ENCODE measurements at regions not wholly inside any gene's neighbourhood (a gene's known extent, or its start where the extent isn't known, plus 50 kb on each side); places are given as distances from the start of the nearest gene placed in this dataset.

GRCh38 chr2:139835101-139835500, 1054.9 kb upstream of the NXPH2 start:
- H4K20me1 ChIP-seq (ENCODE audit: insufficient read depth, low read length) = no peaks in the 10 kb centered on the region
- TF ChIP-seq, protein P1, sequence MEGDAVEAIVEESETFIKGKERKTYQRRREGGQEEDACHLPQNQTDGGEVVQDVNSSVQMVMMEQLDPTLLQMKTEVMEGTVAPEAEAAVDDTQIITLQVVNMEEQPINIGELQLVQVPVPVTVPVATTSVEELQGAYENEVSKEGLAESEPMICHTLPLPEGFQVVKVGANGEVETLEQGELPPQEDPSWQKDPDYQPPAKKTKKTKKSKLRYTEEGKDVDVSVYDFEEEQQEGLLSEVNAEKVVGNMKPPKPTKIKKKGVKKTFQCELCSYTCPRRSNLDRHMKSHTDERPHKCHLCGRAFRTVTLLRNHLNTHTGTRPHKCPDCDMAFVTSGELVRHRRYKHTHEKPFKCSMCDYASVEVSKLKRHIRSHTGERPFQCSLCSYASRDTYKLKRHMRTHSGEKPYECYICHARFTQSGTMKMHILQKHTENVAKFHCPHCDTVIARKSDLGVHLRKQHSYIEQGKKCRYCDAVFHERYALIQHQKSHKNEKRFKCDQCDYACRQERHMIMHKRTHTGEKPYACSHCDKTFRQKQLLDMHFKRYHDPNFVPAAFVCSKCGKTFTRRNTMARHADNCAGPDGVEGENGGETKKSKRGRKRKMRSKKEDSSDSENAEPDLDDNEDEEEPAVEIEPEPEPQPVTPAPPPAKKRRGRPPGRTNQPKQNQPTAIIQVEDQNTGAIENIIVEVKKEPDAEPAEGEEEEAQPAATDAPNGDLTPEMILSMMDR (IDR thresholded peaks at IDR 0.05; ENCODE audit: borderline replicate concordance, extremely low read depth, low read length, poor library complexity, severe bottlenecking) = no peak
- no peak for TF ChIP-seq EZH2 (IDR thresholded peaks at IDR 0.05; ENCODE audit: borderline replicate concordance, low read depth, low read length, severe bottlenecking)
- H3K36me3 ChIP-seq (ENCODE audit: insufficient read depth, low read length) = no peaks in the 10 kb centered on the region
- H2AFZ ChIP-seq (ENCODE audit: low read depth, low read length) = no peak overlapping the region
- no peak for ATAC-seq (ENCODE audit: insufficient read depth, low read depth)
- no peak overlapping the region for H3K4me2 ChIP-seq (ENCODE audit: insufficient read depth, low read length)
- H3K4me1 ChIP-seq (ENCODE audit: insufficient read depth, low read length) = no peaks in the 10 kb centered on the region
- H3K27ac ChIP-seq (ENCODE audit: low read length) = no peak overlapping the region
- H3K9me3 ChIP-seq (ENCODE audit: insufficient read depth, low read length, severe bottlenecking) = no peaks in the 10 kb centered on the region
- no peak for DNase-seq
- H3K27me3 ChIP-seq (ENCODE audit: insufficient read depth, low read length, poor library complexity) = no peaks in the 10 kb centered on the region
- no peaks in the 10 kb centered on the region for H3K79me2 ChIP-seq (ENCODE audit: insufficient read depth, low read length)
- H3K4me3 ChIP-seq (ENCODE audit: low read depth in 1 of 2, low read length in 2 of 2) = no peak overlapping the region
- H3K9ac ChIP-seq (ENCODE audit: low read depth, low read length) = no peak overlapping the region

DNA sequence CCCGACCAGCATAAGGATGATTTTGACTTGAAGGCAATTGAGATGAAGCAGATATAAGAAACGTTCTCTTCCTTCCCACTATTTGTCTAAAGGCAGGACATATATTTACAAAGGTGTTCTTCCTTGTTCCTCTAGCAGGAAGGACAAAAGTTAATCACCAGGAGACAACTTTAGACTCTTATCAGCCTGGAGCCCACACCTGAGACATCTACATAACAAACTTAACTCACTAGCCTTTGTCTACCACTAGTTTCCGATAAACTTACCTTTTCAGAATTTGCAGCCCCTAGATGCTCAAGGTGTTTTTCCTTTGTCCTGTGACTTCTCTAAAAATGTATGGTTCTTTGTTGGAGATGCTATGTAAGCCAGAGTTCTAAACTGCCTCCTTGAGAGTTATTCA, 1047.8 kb upstream of the NXPH2 start:
- H3K36me3 ChIP-seq (ENCODE audit: insufficient read depth, low read length) = no peaks in the 10 kb centered on the region
- ATAC-seq (ENCODE audit: insufficient read depth, low read depth) = no peak
- no peaks in the 10 kb centered on the region for H3K27me3 ChIP-seq (ENCODE audit: insufficient read depth, low read length, poor library complexity)

DNA sequence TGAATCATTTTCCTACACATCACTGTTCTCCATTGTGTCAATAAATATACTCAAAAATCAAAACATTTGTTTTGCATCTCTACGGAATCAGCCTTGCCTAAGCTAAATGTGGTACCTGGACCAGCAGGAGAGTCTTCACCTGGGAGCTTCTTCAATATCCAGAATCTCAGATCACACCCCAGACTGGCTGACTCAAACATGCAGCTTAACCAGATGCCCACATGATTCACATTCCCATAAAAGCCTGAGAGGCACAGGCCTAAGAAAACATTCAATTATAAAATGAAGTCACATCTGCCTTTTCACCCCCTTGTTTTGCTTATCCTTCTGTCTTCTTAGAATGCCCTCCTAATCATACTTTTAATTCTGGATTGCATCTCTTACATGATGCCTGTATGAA, 1045.5 kb upstream of the NXPH2 start:
- Histone ChIP-seq H4K20me1 (ENCODE audit: insufficient read depth, low read length) (no peaks in the 10 kb centered on the region), H3K79me2 (ENCODE audit: insufficient read depth, low read length) (no peaks in the 10 kb centered on the region), H3K9me3 (ENCODE audit: insufficient read depth, low read length, severe bottlenecking) (no peaks in the 10 kb centered on the region), H3K4me3 (ENCODE audit: low read depth in 1 of 2, low read length in 2 of 2) (no peak overlapping the region), H3K27me3 (ENCODE audit: insufficient read depth, low read length, poor library complexity) (no peaks in the 10 kb centered on the region), H3K4me1 (ENCODE audit: insufficient read depth, low read length) (no peaks in the 10 kb centered on the region), H2AFZ (ENCODE audit: low read depth, low read length) (no peak overlapping the region; the same call in 1 of the 2 replicates), H3K36me3 (ENCODE audit: insufficient read depth, low read length) (no peaks in the 10 kb centered on the region), H3K4me2 (ENCODE audit: insufficient read depth, low read length) (no peak overlapping the region), H3K27ac (ENCODE audit: low read length) (no peak overlapping the region), H3K9ac (ENCODE audit: low read depth, low read length) (no peak overlapping the region)
- ATAC-seq (ENCODE audit: insufficient read depth, low read depth) = no peak
- TF ChIP-seq EZH2 (IDR thresholded peaks at IDR 0.05; ENCODE audit: borderline replicate concordance, low read depth, low read length, severe bottlenecking) = no peak
- TF ChIP-seq, protein P1 (IDR thresholded peaks at IDR 0.05; ENCODE audit: borderline replicate concordance, extremely low read depth, low read length, poor library complexity, severe bottlenecking) = no peak
- no peak for DNase-seq

More for the DNA sequence above, 1047.8 kb upstream of the NXPH2 start:
- Histone ChIP-seq H3K9me3 (ENCODE audit: insufficient read depth, low read length, severe bottlenecking) (no peaks in the 10 kb centered on the region), H3K79me2 (ENCODE audit: insufficient read depth, low read length) (no peaks in the 10 kb centered on the region), H3K4me3 (ENCODE audit: low read depth in 1 of 2, low read length in 2 of 2) (no peak overlapping the region), H2AFZ (ENCODE audit: low read depth, low read length) (no peak overlapping the region), H3K27ac (ENCODE audit: low read length) (no peak overlapping the region), H3K4me2 (ENCODE audit: insufficient read depth, low read length) (no peak overlapping the region), H3K9ac (ENCODE audit: low read depth, low read length) (no peak overlapping the region), H4K20me1 (ENCODE audit: insufficient read depth, low read length) (no peaks in the 10 kb centered on the region), H3K4me1 (ENCODE audit: insufficient read depth, low read length) (no peaks in the 10 kb centered on the region)
- DNase-seq = no peak
- no peak for TF ChIP-seq EZH2 (IDR thresholded peaks at IDR 0.05; ENCODE audit: borderline replicate concordance, low read depth, low read length, severe bottlenecking)
- TF ChIP-seq, protein P1 (IDR thresholded peaks at IDR 0.05; ENCODE audit: borderline replicate concordance, extremely low read depth, low read length, poor library complexity, severe bottlenecking) = no peak

GRCh38 chr2:139819273-139819796, 1039.1 kb upstream of the NXPH2 start:
- Histone ChIP-seq H3K27ac (ENCODE audit: low read length) (no peak overlapping the region), H3K4me2 (ENCODE audit: insufficient read depth, low read length) (no peak overlapping the region), H3K27me3 (ENCODE audit: insufficient read depth, low read length, poor library complexity) (no peaks in the 10 kb centered on the region), H3K79me2 (ENCODE audit: insufficient read depth, low read length) (no peaks in the 10 kb centered on the region), H3K9ac (ENCODE audit: low read depth, low read length) (no peak overlapping the region), H3K4me3 (ENCODE audit: low read depth in 1 of 2, low read length in 2 of 2) (no peak overlapping the region), H2AFZ (ENCODE audit: low read depth, low read length) (no peak overlapping the region), H3K9me3 (ENCODE audit: insufficient read depth, low read length, severe bottlenecking) (no peaks in the 10 kb centered on the region), H4K20me1 (ENCODE audit: insufficient read depth, low read length) (no peaks in the 10 kb centered on the region), H3K36me3 (ENCODE audit: insufficient read depth, low read length) (no peaks in the 10 kb centered on the region), H3K4me1 (ENCODE audit: insufficient read depth, low read length) (no peaks in the 10 kb centered on the region)
- no peak for DNase-seq
- TF ChIP-seq, protein P1 (IDR thresholded peaks at IDR 0.05; ENCODE audit: borderline replicate concordance, extremely low read depth, low read length, poor library complexity, severe bottlenecking) = no peak
- TF ChIP-seq EZH2 (IDR thresholded peaks at IDR 0.05; ENCODE audit: borderline replicate concordance, low read depth, low read length, severe bottlenecking) = no peak
- no peak for ATAC-seq (ENCODE audit: insufficient read depth, low read depth)

All from DND-41 (cell line).